Endothelial cell of hepatic sinusoid (primary cell): ENCODE measurements at regions not wholly inside any gene's neighbourhood (a gene's known extent, or its start where the extent isn't known, plus 50 kb on each side); places are given as distances from the start of the nearest gene placed in this dataset.

Experiments used
- in situ Hi-C: cut with HindIII; loops from 2 replicates; pipeline ENCODE4 v1.10.0; 2017; ENCODE audit warnings: low sequenced_read_pairs

- in situ Hi-C loops = no loop called here
Measured at GRCh38 chr5:171673840-171674239, 111.8 kb upstream of the SMIM23 start.

- in situ Hi-C loops = no loop called here
Measured at GRCh38 chr5:171675511-171675910, 110.1 kb upstream of the SMIM23 start.

GRCh38 chr5:171676286-171676944 lies 109.2 kb upstream of the SMIM23 start:
- in situ Hi-C loops = no loop called here

GRCh38 chr5:171678646-171679045 lies 107.0 kb upstream of the SMIM23 start:
- in situ Hi-C loops = no loop called here

GRCh38 chr5:171680485-171680884 lies 105.1 kb upstream of the SMIM23 start:
- in situ Hi-C loops = no loop called here

- in situ Hi-C loops = no loop called here
Measured at GRCh38 chr5:171681061-171681460, 104.6 kb upstream of the SMIM23 start.

GRCh38 chr5:171681677-171682076 lies 103.9 kb upstream of the SMIM23 start:
- in situ Hi-C loops = no loop called here

- in situ Hi-C loops = no loop called here
Measured at GRCh38 chr5:171682801-171683200, 102.8 kb upstream of the SMIM23 start.

- in situ Hi-C loops = no loop called here
Measured at GRCh38 chr5:171684169-171684568, 101.4 kb upstream of the SMIM23 start.

- in situ Hi-C loops = no loop called here
Measured at GRCh38 chr5:171688696-171689495, 96.7 kb upstream of the SMIM23 start.

GRCh38 chr5:171689853-171690417 lies 95.7 kb upstream of the SMIM23 start:
- in situ Hi-C loops = no loop called here

GRCh38 chr5:171692107-171692506 lies 93.5 kb upstream of the SMIM23 start:
- in situ Hi-C loops = no loop called here

- in situ Hi-C loops = no loop called here
Measured at GRCh38 chr5:171692936-171693335, 92.7 kb upstream of the SMIM23 start.

GRCh38 chr5:171693412-171693811 lies 92.2 kb upstream of the SMIM23 start:
- in situ Hi-C loops = no loop called here

GRCh38 chr5:171695804-171696203 lies 89.8 kb upstream of the SMIM23 start:
- in situ Hi-C loops = no loop called here

- in situ Hi-C loops = no loop called here
Measured at GRCh38 chr5:171697221-171698102, 88.2 kb upstream of the SMIM23 start.

GRCh38 chr5:171700318-171700912 lies 85.2 kb upstream of the SMIM23 start:
- in situ Hi-C loops = no loop called here

- in situ Hi-C loops = no loop called here
Measured at GRCh38 chr5:171701100-171701541, 84.5 kb upstream of the SMIM23 start.

GRCh38 chr5:171702135-171702770 lies 83.4 kb upstream of the SMIM23 start:
- in situ Hi-C loops = no loop called here

- in situ Hi-C loops = no loop called here
Measured at GRCh38 chr5:171703146-171703545, 82.5 kb upstream of the SMIM23 start.
